HepG2 (cell line): ENCODE measurements at regions not wholly inside any gene's neighbourhood (a gene's known extent, or its start where the extent isn't known, plus 50 kb on each side); places are given as distances from the start of the nearest gene placed in this dataset.

Source experiments
- ATAC-seq: fragments of 200-7000 bp; cut with Tn5 transposase; 3 replicates; pipeline ENCODE4 v1.9.1; 2020; ENCODE audit warnings: mild to moderate bottlenecking, moderate library complexity
- BruUV-seq: library from RNA; stranded (reverse); fragments of 400-500 nt; replicated peaks from 2 replicates; lab custom pipeline; 2021; lab: Mats Ljungman, UMichigan
- CTCF ChIA-PET: fragments of 300-600 bp; formaldehyde crosslinking; extraction: SDS; loops from one replicate; lab custom pipeline; 2021; ENCODE audit warnings: low total read pairs, inconsistent platforms, low intra/inter-chr PET ratio; lab: Yijun Ruan, JAX
- POLR2A ChIA-PET: fragments of 350-600 bp; sonication (Branson Sonifier 250); formaldehyde crosslinking; loops from one replicate; lab custom pipeline; 2020; ENCODE audit warnings: antibody characterized with exemption, inconsistent platforms; lab: Yijun Ruan, JAX
- DNase-seq: peaks from one replicate; pipeline ENCODE4 v3.0.0-alpha.2; 2015; ENCODE audit warnings: low spot score
- FAIRE-seq: peaks from 3 replicates; lab custom pipeline; 2011; peaks lifted over from hg19 to GRCh38; lab: Jason Lieb, UNC
- H2AFZ ChIP-seq: one replicate; pipeline ENCODE4 v1.6.1; 2011; ENCODE audit warnings: low read length, inconsistent platforms
- H3K27ac ChIP-seq: fragments of 300-600 bp; 3 replicates; pipeline ENCODE4 v1.8.0; 2011; ENCODE audit warnings: mixed run types, mild to moderate bottlenecking, mixed read lengths, low read length, inconsistent platforms; ENCODE audit not compliant: insufficient read depth; ENCODE audit errors: extremely low read length
- H3K27me3 ChIP-seq, 2 experiments: fragments of 200-600 bp in 1 of 2; 2 replicates in 1 of 2; 3 replicates in 1 of 2; pipeline versions ENCODE4 v1.6.0 to v1.8.0; 2011; ENCODE audit warnings: low read length in 2 of 2, mild to moderate bottlenecking in 2 of 2, moderate library complexity in 2 of 2, inconsistent platforms in 1 of 2; ENCODE audit not compliant: insufficient read depth in 2 of 2, control insufficient read depth in 1 of 2
- H3K36me3 ChIP-seq, 2 experiments: fragments of 200-600 bp in 1 of 2; replicated peaks in 1 of 2; 2 replicates in 1 of 2; 3 replicates in 1 of 2; pipeline versions ENCODE4 v1.5.1 to v1.8.0; 2011; ENCODE audit warnings: low read length in 2 of 2, inconsistent platforms in 1 of 2; ENCODE audit not compliant: insufficient read depth in 2 of 2, control insufficient read depth in 1 of 2
- H3K4me1 ChIP-seq: 2 replicates; pipeline ENCODE4 v1.5.1; 2012; ENCODE audit warnings: low read length, inconsistent platforms; ENCODE audit not compliant: insufficient read depth
- H3K4me2 ChIP-seq: 2 replicates; pipeline ENCODE4 v1.6.0; 2011; ENCODE audit warnings: low read depth, low read length, inconsistent platforms
- H3K4me3 ChIP-seq, 3 experiments: fragments of 200-600 bp in 1 of 3; sonication (generic), shearing (Covaris generic) in 1 of 3; replicated peaks in 1 of 3; 2 replicates each; pipeline ENCODE4 v1.5.1; 2011 to 2016; ENCODE audit warnings: low read length in 3 of 3, inconsistent platforms in 2 of 3, low read depth in 2 of 3, mild to moderate bottlenecking in 2 of 3, control low read depth in 1 of 3, mixed read lengths in 1 of 3; ENCODE audit not compliant: insufficient read depth in 1 of 3
- H3K79me2 ChIP-seq: one replicate; pipeline ENCODE4 v1.6.1; 2011; ENCODE audit warnings: low read length, inconsistent platforms; ENCODE audit not compliant: insufficient read depth
- H3K9ac ChIP-seq: 2 replicates; pipeline ENCODE4 v1.6.0; 2011; ENCODE audit warnings: mild to moderate bottlenecking, low read depth, low read length, inconsistent platforms; ENCODE audit not compliant: insufficient read depth
- H3K9me3 ChIP-seq: 2 replicates; pipeline ENCODE4 v1.5.1; 2012; ENCODE audit warnings: mild to moderate bottlenecking, low read length
- H4K20me1 ChIP-seq: 2 replicates; pipeline ENCODE4 v1.6.0; 2011; ENCODE audit warnings: inconsistent platforms, mild to moderate bottlenecking, low read length, moderate library complexity; ENCODE audit not compliant: insufficient read depth
- ARNTL ChIP-seq: sonication (generic); formaldehyde crosslinking; IDR thresholded peaks from 2 replicates; pipeline ENCODE4 v1.4.0; 2020; ENCODE audit warnings: mild to moderate bottlenecking, missing genetic modification reagents
- ATF7 ChIP-seq, 2 experiments: fragments of 450-650 bp in 1 of 2; sonication (generic) in 1 of 2; formaldehyde crosslinking in 1 of 2; IDR thresholded peaks; 2 replicates each; pipeline versions ENCODE4 v1.4.0 to v1.6.1; 2016 to 2020; ENCODE audit warnings: antibody characterized with exemption in 1 of 2, mild to moderate bottlenecking in 1 of 2, missing genetic modification reagents in 1 of 2
- CREBL2 ChIP-seq: sonication (generic); formaldehyde crosslinking; IDR thresholded peaks from 2 replicates; pipeline ENCODE4 v1.8.1; 2023; ENCODE audit warnings: missing genetic modification reagents, mild to moderate bottlenecking, borderline replicate concordance
- FOSL1 ChIP-seq: sonication (generic); formaldehyde crosslinking; IDR thresholded peaks from 2 replicates; pipeline ENCODE4 v1.9.0; 2021; ENCODE audit warnings: missing genetic modification reagents, borderline replicate concordance
- JUNB ChIP-seq: sonication (generic); formaldehyde crosslinking; IDR thresholded peaks from 2 replicates; pipeline ENCODE4 v1.8.0; 2022; ENCODE audit warnings: missing genetic modification reagents, mild to moderate bottlenecking, borderline replicate concordance
- MTF2 ChIP-seq: sonication (generic); formaldehyde crosslinking; IDR thresholded peaks from 2 replicates; pipeline ENCODE4 v1.5.0; 2020; ENCODE audit warnings: missing genetic modification reagents, borderline replicate concordance
- NRL ChIP-seq: sonication (generic); formaldehyde crosslinking; IDR thresholded peaks from 2 replicates; pipeline ENCODE4 v1.5.0; 2020; ENCODE audit warnings: missing genetic modification reagents, mild to moderate bottlenecking, moderate library complexity, borderline replicate concordance
- PBX2 ChIP-seq: IDR thresholded peaks from 2 replicates; pipeline ENCODE4 v1.6.1; 2016; ENCODE audit warnings: control low read depth
- RNF2 ChIP-seq: fragments of 450-650 bp; conservative IDR thresholded peaks from 2 replicates; pipeline ENCODE4 v1.6.1; 2016; ENCODE audit warnings: low read depth
- TGIF2 ChIP-seq: IDR thresholded peaks from 2 replicates; pipeline ENCODE4 v1.6.1; 2016; ENCODE audit warnings: control low read depth, missing compliant biosample characterization
- ZFP90 ChIP-seq: sonication (generic); formaldehyde crosslinking; IDR thresholded peaks from 2 replicates; pipeline ENCODE4 v1.8.0; 2022; ENCODE audit warnings: missing genetic modification reagents, mild to moderate bottlenecking, inconsistent platforms, borderline replicate concordance
- ZNF136 ChIP-seq: sonication (generic); formaldehyde crosslinking; IDR thresholded peaks from 2 replicates; pipeline ENCODE4 v1.8.1; 2022; ENCODE audit warnings: low read depth, mild to moderate bottlenecking, moderate library complexity, missing genetic modification reagents
- ZNF256 ChIP-seq: sonication (generic); formaldehyde crosslinking; conservative IDR thresholded peaks from 2 replicates; pipeline ENCODE4 v1.4.0; 2020; ENCODE audit warnings: missing genetic modification reagents
- ZNF335 ChIP-seq: sonication (generic); formaldehyde crosslinking; IDR thresholded peaks from 2 replicates; pipeline ENCODE4 v1.4.0; 2020; ENCODE audit warnings: missing genetic modification reagents
- ZNF549 ChIP-seq: sonication (generic); formaldehyde crosslinking; IDR thresholded peaks from 2 replicates; pipeline ENCODE4 v1.5.0; 2020; ENCODE audit warnings: missing genetic modification reagents
- ZNF83 ChIP-seq: sonication (generic); formaldehyde crosslinking; IDR thresholded peaks from 2 replicates; pipeline ENCODE4 v1.4.0; 2020; ENCODE audit warnings: missing genetic modification reagents, mild to moderate bottlenecking, borderline replicate concordance
- ZNF879 ChIP-seq: sonication (generic); formaldehyde crosslinking; IDR thresholded peaks from 2 replicates; pipeline ENCODE4 v1.8.1; 2023; ENCODE audit warnings: missing genetic modification reagents
- WGBS: methylation state at CpG from one replicate; pipeline ENCODE4 v1.1.6; 2017; ENCODE audit warnings: low lambda C conversion rate; 5-methylcytosine and 5-hydroxymethylcytosine counted together
- in situ Hi-C: cut with HindIII; loops from 2 replicates; pipeline ENCODE4 v1.10.0; 2017; ENCODE audit warnings: low pct_unique_long_range_greater_than_20kb; ENCODE audit not compliant: extremely low pct_ligation_motif_present
- intact Hi-C: fragments of 100-400 bp; cut with micrococcal nuclease; formaldehyde crosslinking; loops from one replicate; pipeline ENCODE4 v1.10.0; 2022; ENCODE audit not compliant: unreplicated experiment
- TF ChIP-seq, protein P1 (sequence below): sonication (generic); formaldehyde crosslinking; IDR thresholded peaks from 2 replicates; pipeline ENCODE4 v1.5.0; 2020; ENCODE audit warnings: missing genetic modification reagents

- TF ChIP-seq ZNF549 (CRISPR knock-in tag), result no peak
- no peak for TF ChIP-seq CREBL2 (CRISPR knock-in tag)
- TF ChIP-seq JUNB (CRISPR knock-in tag), result no peak
- no peak for TF ChIP-seq ATF7 (IDR thresholded peaks at IDR 0.05)
- TF ChIP-seq ATF7 (CRISPR knock-in tag; IDR thresholded peaks at IDR 0.05), result no peak
- TF ChIP-seq ARNTL (CRISPR knock-in tag), result no peak
- TF ChIP-seq PBX2 (CRISPR knock-in tag), result no peak
- no peak for TF ChIP-seq RNF2
- TF ChIP-seq ZNF136 (CRISPR knock-in tag), result no peak
- no peak for TF ChIP-seq ZNF335 (CRISPR knock-in tag)
- no peak for TF ChIP-seq MTF2 (CRISPR knock-in tag)
- no peak for TF ChIP-seq NRL (CRISPR knock-in tag)
- TF ChIP-seq FOSL1 (CRISPR knock-in tag), result no peak
- TF ChIP-seq, protein P1, sequence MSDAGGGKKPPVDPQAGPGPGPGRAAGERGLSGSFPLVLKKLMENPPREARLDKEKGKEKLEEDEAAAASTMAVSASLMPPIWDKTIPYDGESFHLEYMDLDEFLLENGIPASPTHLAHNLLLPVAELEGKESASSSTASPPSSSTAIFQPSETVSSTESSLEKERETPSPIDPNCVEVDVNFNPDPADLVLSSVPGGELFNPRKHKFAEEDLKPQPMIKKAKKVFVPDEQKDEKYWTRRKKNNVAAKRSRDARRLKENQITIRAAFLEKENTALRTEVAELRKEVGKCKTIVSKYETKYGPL, result no peak
- no peak for TF ChIP-seq TGIF2 (CRISPR knock-in tag)
- TF ChIP-seq ZNF256 (CRISPR knock-in tag), result no peak
- TF ChIP-seq ZNF83 (CRISPR knock-in tag), result no peak
- no peak for TF ChIP-seq ZNF879 (CRISPR knock-in tag)
- TF ChIP-seq ZFP90 (CRISPR knock-in tag), result no peak
- H3K4me2 ChIP-seq, result no peak overlapping the region
- POLR2A ChIA-PET, result no interaction called here
- H3K36me3 ChIP-seq, result no peaks in the 10 kb centered on the region
- no peak for DNase-seq
- CTCF ChIA-PET, result no interaction called here
- in situ Hi-C loops (no loop called here), intact Hi-C loops (no loop called here)
- H3K79me2 ChIP-seq, result no peaks in the 10 kb centered on the region
- no peaks in the 10 kb centered on the region for H3K9me3 ChIP-seq
- 54% methylated on average over 1 of the region's 2 CpGs for WGBS
- no peaks in the 10 kb centered on the region for H3K4me1 ChIP-seq
- H4K20me1 ChIP-seq, result no peaks in the 10 kb centered on the region
- H3K9ac ChIP-seq, result no peak overlapping the region
- no peak overlapping the region for H2AFZ ChIP-seq
- no peak for FAIRE-seq
- no TSS peak for BruUV-seq
- no peak for ATAC-seq
- no peak overlapping the region for H3K4me3 ChIP-seq
- no peaks in the 10 kb centered on the region for H3K27me3 ChIP-seq
- no peak overlapping the region for H3K27ac ChIP-seq
Measured at GRCh38 chr3:148230473-148230872, 467.2 kb upstream of the AGTR1 start.
